DMS79 treated with DMSO at 0.1 percent for 48 hours (cell line): ENCODE measurements at regions not wholly inside any gene's neighbourhood (a gene's known extent, or its start where the extent isn't known, plus 50 kb on each side); places are given as distances from the start of the nearest gene placed in this dataset.
"Not testable (repeated sequence)": the region's sequence is repeated elsewhere in the genome, so short reads cannot be mapped to it uniquely, and the experiment has no call there.

Experiments used
- DNase-seq: peaks from one replicate; lab custom pipeline; 2025; lab: John Stamatoyannopoulos, UW

DNA sequence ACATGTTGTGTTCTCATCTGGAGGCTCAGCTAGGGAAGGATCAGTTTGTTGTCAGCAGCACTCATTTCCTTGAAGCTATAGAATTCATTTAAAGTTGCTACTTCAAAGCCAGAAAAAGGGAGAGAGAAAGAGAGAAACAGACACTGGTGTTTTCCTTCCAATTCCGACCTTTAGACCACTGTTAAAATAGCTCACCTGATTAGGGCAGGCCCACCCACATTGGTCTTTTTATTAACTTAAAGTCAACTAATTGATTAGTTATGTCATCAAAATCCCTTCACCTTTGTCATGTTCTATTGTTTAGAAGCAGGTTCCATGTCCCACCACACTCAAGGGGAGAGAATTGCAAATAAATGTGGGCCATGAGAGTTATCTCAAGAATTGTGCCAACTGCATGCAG lies 560.2 kb downstream of the PCDH17 start:
- no peak for DNase-seq

DNA sequence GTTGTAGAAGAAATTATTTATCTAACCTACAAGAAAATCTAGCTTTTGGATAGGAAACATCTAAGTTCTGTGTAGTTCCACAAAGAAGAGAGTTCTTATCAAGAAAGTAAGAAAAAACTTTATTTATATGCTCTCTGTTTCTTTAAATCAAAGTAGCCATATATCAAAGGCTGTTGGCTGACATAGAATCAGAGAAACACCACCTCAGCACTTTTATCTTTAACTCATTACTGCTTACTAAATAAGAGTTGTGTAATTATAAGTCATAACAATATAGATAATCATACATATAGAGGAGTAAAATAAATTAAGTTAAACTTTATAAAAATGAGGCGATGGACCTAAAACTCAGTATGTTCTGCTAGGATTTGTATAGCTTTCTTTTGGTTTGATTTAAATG lies 570.6 kb downstream of the PCDH17 start:
- no peak for DNase-seq

DNA sequence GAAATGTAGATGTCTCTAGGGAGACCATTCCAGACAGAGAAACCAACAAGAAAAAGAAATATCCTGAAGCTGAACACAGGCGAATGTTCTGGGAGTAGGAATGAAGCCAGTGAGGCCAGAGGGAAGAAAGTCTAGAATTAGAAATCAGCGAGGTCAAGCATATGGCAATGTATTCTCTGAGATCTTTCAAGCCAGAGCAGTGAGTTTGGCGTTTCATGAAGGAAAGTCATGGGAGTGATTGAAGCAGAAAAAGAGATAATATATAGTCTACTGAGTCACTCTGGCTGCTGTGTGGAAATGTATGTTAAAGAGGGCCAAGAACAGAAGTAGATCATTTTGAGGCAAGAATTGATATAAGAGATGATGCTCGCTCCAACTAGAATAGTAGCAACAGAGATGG lies 576.0 kb downstream of the PCDH17 start:
- no peak for DNase-seq

DNA sequence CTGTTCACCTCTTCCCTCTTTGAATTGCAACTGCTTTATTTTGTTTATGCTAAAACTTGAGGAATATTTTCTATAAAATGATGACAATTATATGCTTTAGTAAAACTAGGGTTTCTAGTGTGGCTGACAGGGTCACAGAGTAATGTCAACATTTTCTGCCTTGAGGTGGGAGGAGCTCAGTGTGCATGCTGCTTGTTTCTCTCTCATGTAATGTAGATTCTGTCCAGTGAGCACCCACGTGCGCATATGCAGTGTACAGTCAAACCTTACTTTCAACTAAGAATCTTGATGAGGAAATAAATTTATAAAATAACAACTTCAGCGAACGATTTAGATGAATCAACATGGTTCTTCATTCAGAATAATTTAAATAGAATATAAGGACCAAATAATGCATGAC lies 603.9 kb downstream of the PCDH17 start:
- no peak for DNase-seq

DNA sequence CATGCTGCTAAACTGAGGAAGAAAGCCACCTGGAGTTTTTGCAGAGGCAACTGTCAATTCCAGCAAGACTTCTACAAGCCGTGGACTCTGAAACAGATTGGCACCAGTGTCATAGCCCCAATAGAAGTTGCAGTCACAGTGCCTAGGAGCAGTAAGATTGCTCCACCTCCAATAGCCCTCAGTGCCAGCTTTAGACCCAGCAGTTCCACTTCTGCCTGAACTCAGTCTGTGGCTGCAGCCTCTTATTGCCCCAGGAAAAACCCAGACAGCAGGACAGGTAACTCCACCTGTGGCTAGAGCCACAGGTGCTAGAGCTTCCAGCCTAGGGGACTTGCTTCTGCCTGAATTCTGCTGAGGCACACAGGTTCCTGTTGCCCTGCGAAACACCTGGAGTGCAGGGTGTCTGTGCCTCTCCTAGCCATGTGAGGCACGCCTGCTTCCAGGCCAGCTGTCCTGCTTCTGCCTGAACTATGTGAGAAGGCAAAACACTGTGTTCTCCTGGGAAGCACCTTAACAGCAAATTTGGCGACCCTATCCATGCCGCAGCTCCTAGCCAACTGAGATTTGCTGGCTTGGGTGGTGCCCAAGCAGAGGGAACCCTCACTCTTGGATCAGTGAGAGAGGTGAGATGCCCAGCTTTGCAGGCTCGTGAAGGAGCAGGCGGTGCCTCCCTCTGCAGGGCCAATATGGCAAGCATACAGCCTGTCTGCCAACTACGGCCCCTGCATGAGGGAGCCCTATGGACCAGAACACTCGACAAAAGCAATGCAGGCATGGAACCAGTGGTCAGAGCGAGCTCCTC lies 607.6 kb downstream of the PCDH17 start:
- no peak for DNase-seq

GRCh38 chr13:58239774-58240268 lies 608.3 kb downstream of the PCDH17 start:
- no peak for DNase-seq

GRCh38 chr13:58247080-58247479 lies 615.5 kb downstream of the PCDH17 start:
- DNase-seq, result no peak

GRCh38 chr13:58254943-58255342 lies 623.4 kb downstream of the PCDH17 start:
- no peak for DNase-seq

DNA sequence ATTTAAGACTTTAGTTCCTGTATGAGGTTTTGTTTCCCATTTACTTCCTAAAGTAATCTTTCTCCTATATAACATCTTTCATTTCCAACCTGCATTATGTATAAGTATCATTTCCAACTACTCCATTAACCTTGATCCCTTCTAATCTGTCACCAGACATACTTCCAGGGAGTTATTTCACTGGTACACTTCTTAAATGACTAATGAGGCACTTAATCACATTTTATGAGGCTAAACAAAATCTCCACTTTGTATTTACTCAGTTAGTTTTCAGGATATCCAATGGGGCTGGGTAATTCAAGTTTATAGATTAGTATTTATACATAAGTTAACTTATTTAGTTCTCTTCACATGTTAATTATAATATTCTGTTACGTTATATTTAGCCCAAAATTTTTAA lies 634.7 kb downstream of the PCDH17 start:
- no peak for DNase-seq

GRCh38 chr13:58298556-58299135 lies 667.1 kb downstream of the PCDH17 start:
- DNase-seq, result no peak

- DNase-seq, result no peak
Observed at GRCh38 chr13:58300224-58300623, 668.7 kb downstream of the PCDH17 start.

- DNase-seq, result no peak
Observed at GRCh38 chr13:58300974-58301681, 669.6 kb downstream of the PCDH17 start.

DNA sequence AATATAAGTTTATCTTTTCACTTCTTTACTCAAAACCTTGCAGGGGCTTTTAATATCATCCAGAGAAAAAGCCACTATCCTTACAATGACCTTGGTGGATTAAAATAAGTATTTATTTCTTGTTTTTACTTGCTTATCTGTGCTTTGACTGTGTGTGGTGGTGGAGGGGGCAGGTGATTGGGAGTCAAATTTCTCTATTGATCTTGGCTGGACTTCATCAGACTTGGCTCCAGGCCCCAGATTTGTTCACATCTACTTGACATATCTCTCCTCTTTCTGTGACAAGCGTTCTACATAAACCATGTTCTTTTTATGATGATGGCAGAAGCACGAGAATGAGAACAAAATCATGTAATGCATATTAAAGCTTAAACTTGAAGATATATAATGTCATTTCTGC lies 670.8 kb downstream of the PCDH17 start:
- DNase-seq, result no peak

- DNase-seq, result no peak
Observed at GRCh38 chr13:58306062-58306461, 674.5 kb downstream of the PCDH17 start.

- no peak for DNase-seq
Observed at GRCh38 chr13:58313219-58313618, 681.7 kb downstream of the PCDH17 start.

GRCh38 chr13:58318495-58319167 lies 687.1 kb downstream of the PCDH17 start:
- DNase-seq, result no peak

DNA sequence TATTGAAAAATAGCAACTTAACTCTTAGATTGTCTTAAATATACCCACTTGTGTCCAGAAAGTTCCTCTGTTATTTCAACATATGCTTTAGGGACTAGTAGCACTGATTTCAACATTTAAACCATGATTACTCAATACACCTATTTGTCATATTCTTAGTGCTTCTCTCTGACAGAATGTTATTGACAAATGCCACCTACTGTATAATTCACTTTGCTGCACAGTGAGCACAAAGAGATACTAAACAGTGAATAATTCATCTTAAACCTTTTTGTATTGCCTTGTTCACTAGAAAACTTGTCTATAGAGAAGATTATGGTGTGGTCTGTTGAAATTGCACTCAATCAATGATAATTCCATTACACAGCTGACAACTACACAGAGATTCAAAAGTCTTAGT lies 692.6 kb downstream of the PCDH17 start:
- DNase-seq, result no peak

DNA sequence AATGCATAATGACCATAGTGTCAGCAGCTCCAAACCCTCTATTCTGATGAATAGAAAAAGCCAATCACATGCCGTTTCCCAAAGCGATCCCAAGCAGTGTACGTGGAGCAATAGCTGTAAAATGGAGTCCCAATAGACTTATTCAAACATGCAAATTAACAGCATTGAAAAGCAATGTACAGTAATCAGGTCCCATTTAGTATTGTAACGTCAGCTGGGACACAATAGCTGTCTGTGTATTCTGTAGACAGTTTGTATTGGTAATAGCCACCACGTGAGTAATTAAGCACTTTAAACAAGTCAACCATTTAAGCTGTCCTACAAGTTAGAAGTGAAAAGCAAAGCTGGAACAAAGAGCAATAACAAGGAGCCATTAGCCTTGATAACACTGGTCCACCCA lies 698.2 kb downstream of the PCDH17 start:
- no peak for DNase-seq

- no peak for DNase-seq
Observed at GRCh38 chr13:58340895-58341294, 709.4 kb downstream of the PCDH17 start.

DNA sequence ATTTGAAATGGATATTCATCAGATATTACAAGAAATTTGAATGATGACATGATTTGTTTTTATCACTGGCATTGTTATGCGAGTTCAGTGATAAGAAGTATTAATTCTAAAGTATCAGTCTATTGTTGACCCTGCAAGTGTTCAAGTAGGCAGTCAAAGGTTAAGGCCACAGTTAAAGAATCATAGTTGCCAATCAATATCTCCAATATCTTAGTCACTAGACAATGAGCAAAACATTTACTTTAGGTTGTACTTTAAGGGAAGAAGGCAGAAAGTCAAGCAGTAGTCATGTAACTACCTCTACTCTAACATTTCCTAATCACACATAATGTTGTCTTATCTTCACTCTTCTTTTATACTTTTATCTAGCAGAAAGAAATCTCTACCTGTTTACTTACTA lies 709.8 kb downstream of the PCDH17 start:
- DNase-seq, result no peak

GRCh38 chr13:58343076-58343475 lies 711.5 kb downstream of the PCDH17 start:
- DNase-seq, result no peak

DNA sequence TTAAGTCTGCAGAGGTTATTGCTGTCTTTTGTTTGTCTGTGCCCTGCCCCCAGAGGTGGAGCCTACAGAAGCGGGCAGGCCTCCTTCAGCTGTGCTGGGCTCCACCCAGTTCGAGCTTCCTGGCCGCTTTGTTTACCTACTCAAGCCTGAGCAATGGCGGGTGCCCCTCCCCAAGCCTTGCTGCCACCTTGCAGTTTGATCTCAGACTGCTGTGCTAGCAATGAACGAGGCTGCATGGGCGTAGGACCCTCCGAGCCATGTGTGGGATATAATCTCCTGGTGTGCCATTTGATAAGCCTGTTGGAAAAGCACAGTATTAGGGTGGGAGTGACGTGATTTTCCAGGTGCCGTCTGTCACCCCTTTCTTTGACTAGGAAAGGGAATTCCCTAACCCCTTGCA lies 720.6 kb downstream of the PCDH17 start:
- not testable (repeated sequence) for DNase-seq

DNA sequence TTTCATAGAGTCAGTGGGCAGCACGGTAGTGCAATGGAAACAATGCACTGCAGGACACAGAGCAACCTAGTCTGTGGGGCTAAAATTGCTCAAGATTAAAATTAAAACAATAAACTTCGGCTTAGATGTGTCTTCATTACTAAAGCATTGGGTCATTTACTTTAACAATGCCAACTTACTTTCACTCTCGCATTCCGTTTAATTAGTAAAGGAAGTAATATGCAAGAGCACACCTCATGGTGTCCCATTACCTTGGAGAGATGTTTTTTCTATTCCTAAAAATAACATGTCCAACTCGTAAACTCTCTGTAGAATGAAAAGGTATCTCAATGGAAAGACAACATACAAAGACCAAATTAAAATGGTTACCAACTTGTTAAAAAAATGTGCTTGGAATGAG lies 738.4 kb downstream of the PCDH17 start:
- DNase-seq, result no peak
